ENCODE measurements at regions not wholly inside any gene's neighbourhood (a gene's known extent, or its start where the extent isn't known, plus 50 kb on each side); places are given as distances from the start of the nearest gene placed in this dataset.

DNA sequence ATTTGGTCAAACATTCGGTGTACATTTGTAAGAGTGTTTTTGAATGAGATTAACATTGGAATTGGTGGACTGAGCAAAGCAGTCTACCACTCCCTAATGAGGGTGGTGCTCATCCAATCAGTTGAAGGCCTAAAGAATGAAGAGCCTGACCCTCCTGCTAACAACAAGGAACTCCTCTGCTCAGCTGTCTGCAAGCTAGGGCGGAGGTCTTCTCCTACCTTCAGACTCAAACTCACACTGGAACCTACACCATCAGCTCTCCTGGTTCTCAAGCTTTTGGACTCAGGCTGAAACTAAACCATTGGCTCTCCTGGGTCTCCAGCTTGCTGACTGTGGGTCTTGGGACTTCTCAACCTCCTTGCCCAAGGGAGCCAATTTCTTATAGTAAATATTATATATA lies 55.5 kb upstream of the NPAS2 start:
- H3K4me3 ChIP-seq (ENCODE audit: low read depth, low read length, poor library complexity, severe bottlenecking): no peak overlapping the region
- TF ChIP-seq EZH2 (IDR thresholded peaks at IDR 0.05; ENCODE audit: borderline replicate concordance, low read length): no peak
- TF ChIP-seq, protein P1, sequence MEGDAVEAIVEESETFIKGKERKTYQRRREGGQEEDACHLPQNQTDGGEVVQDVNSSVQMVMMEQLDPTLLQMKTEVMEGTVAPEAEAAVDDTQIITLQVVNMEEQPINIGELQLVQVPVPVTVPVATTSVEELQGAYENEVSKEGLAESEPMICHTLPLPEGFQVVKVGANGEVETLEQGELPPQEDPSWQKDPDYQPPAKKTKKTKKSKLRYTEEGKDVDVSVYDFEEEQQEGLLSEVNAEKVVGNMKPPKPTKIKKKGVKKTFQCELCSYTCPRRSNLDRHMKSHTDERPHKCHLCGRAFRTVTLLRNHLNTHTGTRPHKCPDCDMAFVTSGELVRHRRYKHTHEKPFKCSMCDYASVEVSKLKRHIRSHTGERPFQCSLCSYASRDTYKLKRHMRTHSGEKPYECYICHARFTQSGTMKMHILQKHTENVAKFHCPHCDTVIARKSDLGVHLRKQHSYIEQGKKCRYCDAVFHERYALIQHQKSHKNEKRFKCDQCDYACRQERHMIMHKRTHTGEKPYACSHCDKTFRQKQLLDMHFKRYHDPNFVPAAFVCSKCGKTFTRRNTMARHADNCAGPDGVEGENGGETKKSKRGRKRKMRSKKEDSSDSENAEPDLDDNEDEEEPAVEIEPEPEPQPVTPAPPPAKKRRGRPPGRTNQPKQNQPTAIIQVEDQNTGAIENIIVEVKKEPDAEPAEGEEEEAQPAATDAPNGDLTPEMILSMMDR (IDR thresholded peaks at IDR 0.05; ENCODE audit: low read length): no peak
- H3K27ac ChIP-seq (ENCODE audit: low read depth, low read length, poor library complexity, severe bottlenecking): no peak overlapping the region
- peaks cover 7% of the 10 kb centered on the region for H3K27me3 ChIP-seq (ENCODE audit: insufficient read depth, low read length)
- H3K36me3 ChIP-seq (ENCODE audit: insufficient read depth, low read length): no peaks in the 10 kb centered on the region
- no peaks in the 10 kb centered on the region for H3K9me3 ChIP-seq (ENCODE audit: low read length)
- no peaks in the 10 kb centered on the region for H3F3A ChIP-seq (ENCODE audit: insufficient read depth, low read length)
- no peaks in the 10 kb centered on the region for H3K9me2 ChIP-seq (ENCODE audit: low read depth, low read length)
- H2AFZ ChIP-seq (ENCODE audit: low read length): no peak overlapping the region
- H4K20me1 ChIP-seq (ENCODE audit: insufficient read depth, low read length): no peaks in the 10 kb centered on the region
- H3K9ac ChIP-seq (ENCODE audit: low read length): no peak overlapping the region
- H3K4me2 ChIP-seq (ENCODE audit: low read length): no peak overlapping the region
- no peaks in the 10 kb centered on the region for H3K4me1 ChIP-seq (ENCODE audit: insufficient read depth, low read length, severe bottlenecking)
- H3K79me2 ChIP-seq (ENCODE audit: insufficient read depth, low read length): no peaks in the 10 kb centered on the region

- H4K20me1 ChIP-seq (ENCODE audit: insufficient read depth, low read length): no peaks in the 10 kb centered on the region
- no peaks in the 10 kb centered on the region for H3K4me1 ChIP-seq (ENCODE audit: insufficient read depth, low read length, severe bottlenecking)
- H3K36me3 ChIP-seq (ENCODE audit: insufficient read depth, low read length): no peaks in the 10 kb centered on the region
- H3K4me2 ChIP-seq (ENCODE audit: low read length): no peak overlapping the region
- H3K79me2 ChIP-seq (ENCODE audit: insufficient read depth, low read length): no peaks in the 10 kb centered on the region
- no peak overlapping the region for H3K4me3 ChIP-seq (ENCODE audit: low read depth, low read length, poor library complexity, severe bottlenecking)
- peaks cover 8% of the 10 kb centered on the region for H3K27me3 ChIP-seq (ENCODE audit: insufficient read depth, low read length)
- H3F3A ChIP-seq (ENCODE audit: insufficient read depth, low read length): no peaks in the 10 kb centered on the region
- no peaks in the 10 kb centered on the region for H3K9me2 ChIP-seq (ENCODE audit: low read depth, low read length)
- no peaks in the 10 kb centered on the region for H3K9me3 ChIP-seq (ENCODE audit: low read length)
- TF ChIP-seq, protein P1 (IDR thresholded peaks at IDR 0.05; ENCODE audit: low read length): no peak
- no peak for TF ChIP-seq EZH2 (IDR thresholded peaks at IDR 0.05; ENCODE audit: borderline replicate concordance, low read length)
- H2AFZ ChIP-seq (ENCODE audit: low read length): no peak overlapping the region
- H3K27ac ChIP-seq (ENCODE audit: low read depth, low read length, poor library complexity, severe bottlenecking): no peak overlapping the region
- H3K9ac ChIP-seq (ENCODE audit: low read length): no peak overlapping the region
Observed at GRCh38 chr2:100765481-100765880, 54.5 kb upstream of the NPAS2 start.

DNA sequence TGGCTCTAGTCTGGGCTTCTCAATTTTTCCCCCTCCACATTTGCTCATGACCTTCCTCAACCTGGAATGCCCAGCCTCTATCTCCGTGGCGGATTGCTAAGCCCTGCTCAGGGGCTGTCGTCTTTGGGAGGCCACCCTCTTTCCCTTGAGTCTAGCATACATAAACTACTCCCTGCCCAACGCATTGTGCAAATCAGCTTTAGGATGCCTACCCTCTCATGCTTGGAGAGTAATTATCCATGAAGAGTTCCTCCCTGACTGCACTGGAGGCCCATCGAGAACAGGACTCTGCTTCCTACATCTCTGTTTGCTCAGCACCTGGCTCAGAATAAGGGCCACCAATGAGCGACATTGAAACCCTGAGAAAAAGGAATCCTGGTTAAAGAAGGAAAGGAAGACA lies 53.7 kb upstream of the NPAS2 start:
- Histone ChIP-seq H3F3A (ENCODE audit: insufficient read depth, low read length) (no peaks in the 10 kb centered on the region), H3K9me3 (ENCODE audit: low read length) (no peaks in the 10 kb centered on the region), H2AFZ (ENCODE audit: low read length) (no peak overlapping the region), H3K4me2 (ENCODE audit: low read length) (no peak overlapping the region), H3K9ac (ENCODE audit: low read length) (no peak overlapping the region), H3K36me3 (ENCODE audit: insufficient read depth, low read length) (no peaks in the 10 kb centered on the region), H3K79me2 (ENCODE audit: insufficient read depth, low read length) (no peaks in the 10 kb centered on the region), H3K27ac (ENCODE audit: low read depth, low read length, poor library complexity, severe bottlenecking) (no peak overlapping the region), H4K20me1 (ENCODE audit: insufficient read depth, low read length) (no peaks in the 10 kb centered on the region), H3K27me3 (ENCODE audit: insufficient read depth, low read length) (peaks cover 8% of the 10 kb centered on the region), H3K4me3 (ENCODE audit: low read depth, low read length, poor library complexity, severe bottlenecking) (no peak overlapping the region), H3K4me1 (ENCODE audit: insufficient read depth, low read length, severe bottlenecking) (no peaks in the 10 kb centered on the region), H3K9me2 (ENCODE audit: low read depth, low read length) (no peaks in the 10 kb centered on the region)
- TF ChIP-seq, protein P1 (IDR thresholded peaks at IDR 0.05; ENCODE audit: low read length): no peak
- no peak for TF ChIP-seq EZH2 (IDR thresholded peaks at IDR 0.05; ENCODE audit: borderline replicate concordance, low read length)

Measured in OCI-LY1 (cell line).